ENCODE measurements at regions not wholly inside any gene's neighbourhood (a gene's known extent, or its start where the extent isn't known, plus 50 kb on each side); places are given as distances from the start of the nearest gene placed in this dataset.

GRCh38 chr17:22506231-22506630, 813.9 kb downstream of the KCNJ18 start:
- no peak overlapping the region for H3K4me3 Mint-ChIP-seq (ENCODE audit: unreplicated experiment)
- peaks cover 30% of the 10 kb centered on the region for H3K9me3 Mint-ChIP-seq (ENCODE audit: unreplicated experiment)
- no peak for TF ChIP-seq CTCF (IDR thresholded peaks at IDR 0.05; ENCODE audit: unreplicated experiment)
- no peak for DNase-seq (ENCODE audit: low spot score)
- H3K27me3 Mint-ChIP-seq (ENCODE audit: unreplicated experiment): peaks cover 6% of the 10 kb centered on the region
- H3K4me1 Mint-ChIP-seq (ENCODE audit: unreplicated experiment): no peaks in the 10 kb centered on the region
- H3K36me3 Mint-ChIP-seq (ENCODE audit: low read depth, unreplicated experiment): peaks cover 2% of the 10 kb centered on the region
- no peak overlapping the region for H3K27ac Mint-ChIP-seq (ENCODE audit: unreplicated experiment)

- Mint-ChIP-seq H3K4me1 (ENCODE audit: unreplicated experiment) (no peaks in the 10 kb centered on the region), H3K27me3 (ENCODE audit: unreplicated experiment) (peaks cover 4% of the 10 kb centered on the region), H3K36me3 (ENCODE audit: low read depth, unreplicated experiment) (peaks cover 3% of the 10 kb centered on the region), H3K27ac (ENCODE audit: unreplicated experiment) (no peak overlapping the region), H3K4me3 (ENCODE audit: unreplicated experiment) (no peak overlapping the region), H3K9me3 (ENCODE audit: unreplicated experiment) (peaks cover 30% of the 10 kb centered on the region)
- DNase-seq (ENCODE audit: low spot score): no peak
- TF ChIP-seq CTCF (IDR thresholded peaks at IDR 0.05; ENCODE audit: unreplicated experiment): no peak
Observed at GRCh38 chr17:22506861-22507260, 814.5 kb downstream of the KCNJ18 start.

GRCh38 chr17:22507823-22508222, 815.5 kb downstream of the KCNJ18 start:
- Mint-ChIP-seq H3K4me3 (ENCODE audit: unreplicated experiment) (no peak overlapping the region), H3K27ac (ENCODE audit: unreplicated experiment) (no peak overlapping the region), H3K36me3 (ENCODE audit: low read depth, unreplicated experiment) (peaks cover 3% of the 10 kb centered on the region), H3K27me3 (ENCODE audit: unreplicated experiment) (peaks cover 6% of the 10 kb centered on the region), H3K9me3 (ENCODE audit: unreplicated experiment) (peaks cover 32% of the 10 kb centered on the region), H3K4me1 (ENCODE audit: unreplicated experiment) (no peaks in the 10 kb centered on the region)
- DNase-seq (ENCODE audit: low spot score): no peak
- TF ChIP-seq CTCF (IDR thresholded peaks at IDR 0.05; ENCODE audit: unreplicated experiment): no peak

GRCh38 chr17:22510504-22510903, 818.2 kb downstream of the KCNJ18 start:
- Mint-ChIP-seq H3K9me3 (ENCODE audit: unreplicated experiment) (peaks cover 24% of the 10 kb centered on the region), H3K36me3 (ENCODE audit: low read depth, unreplicated experiment) (peaks cover 3% of the 10 kb centered on the region), H3K27me3 (ENCODE audit: unreplicated experiment) (peaks cover 11% of the 10 kb centered on the region), H3K27ac (ENCODE audit: unreplicated experiment) (no peak overlapping the region), H3K4me3 (ENCODE audit: unreplicated experiment) (no peak overlapping the region), H3K4me1 (ENCODE audit: unreplicated experiment) (no peaks in the 10 kb centered on the region)
- TF ChIP-seq CTCF (IDR thresholded peaks at IDR 0.05; ENCODE audit: unreplicated experiment): no peak
- no peak for DNase-seq (ENCODE audit: low spot score)

- H3K27ac Mint-ChIP-seq (ENCODE audit: unreplicated experiment): no peak overlapping the region
- H3K4me3 Mint-ChIP-seq (ENCODE audit: unreplicated experiment): no peak overlapping the region
- DNase-seq (ENCODE audit: low spot score): no peak
- H3K36me3 Mint-ChIP-seq (ENCODE audit: low read depth, unreplicated experiment): peaks cover 7% of the 10 kb centered on the region
- no peak for TF ChIP-seq CTCF (IDR thresholded peaks at IDR 0.05; ENCODE audit: unreplicated experiment)
- H3K27me3 Mint-ChIP-seq (ENCODE audit: unreplicated experiment): peaks cover 11% of the 10 kb centered on the region
- no peaks in the 10 kb centered on the region for H3K4me1 Mint-ChIP-seq (ENCODE audit: unreplicated experiment)
- peaks cover 28% of the 10 kb centered on the region for H3K9me3 Mint-ChIP-seq (ENCODE audit: unreplicated experiment)
Observed at GRCh38 chr17:22511431-22511830, 819.1 kb downstream of the KCNJ18 start.
